HEK293 (cell line): ENCODE measurements at regions not wholly inside any gene's neighbourhood (a gene's known extent, or its start where the extent isn't known, plus 50 kb on each side); places are given as distances from the start of the nearest gene placed in this dataset.

Experiments
- CTCF ChIA-PET: fragments of 350-600 bp; formaldehyde crosslinking; extraction: SDS; loops from one replicate; lab custom pipeline; 2021; ENCODE audit warnings: antibody characterized with exemption; lab: Yijun Ruan, JAX
- POLR2A ChIA-PET: fragments of 300-600 bp; formaldehyde crosslinking; extraction: SDS; loops from one replicate; lab custom pipeline; 2020; ENCODE audit warnings: antibody characterized with exemption, inconsistent platforms; lab: Yijun Ruan, JAX
- H3K27ac ChIP-seq: fragments of 200-500 bp; sonication (Bioruptor generic); 2 replicates; pipeline ENCODE4 v1.5.1; 2014; ENCODE audit warnings: low read depth, low read length, control low read depth, inconsistent platforms; ENCODE audit errors: extremely low read depth
- H3K36me3 ChIP-seq, 2 experiments: fragments of 200-500 bp in 1 of 2; sonication (Bioruptor generic) in 1 of 2; 1 replicate in 1 of 2; 2 replicates in 1 of 2; pipeline ENCODE4 v1.5.1; 2014 to 2017; ENCODE audit warnings: inconsistent platforms in 2 of 2, low read length in 2 of 2; ENCODE audit not compliant: control insufficient read depth in 2 of 2, insufficient read depth in 1 of 2
- H3K4me1 ChIP-seq: fragments of 200-500 bp; sonication (Bioruptor generic); 2 replicates; pipeline ENCODE4 v1.5.1; 2014; ENCODE audit warnings: mild to moderate bottlenecking, low read length, inconsistent platforms; ENCODE audit not compliant: control insufficient read depth, insufficient read depth
- H3K4me3 ChIP-seq: 2 replicates; pipeline ENCODE4 v1.5.1; 2011; ENCODE audit warnings: low read depth, mild to moderate bottlenecking, control low read depth, low read length, moderate library complexity
- H3K9me3 ChIP-seq: fragments of 200-500 bp; sonication (Bioruptor generic); 2 replicates; pipeline ENCODE4 v1.5.1; 2014; ENCODE audit warnings: low read depth, low read length, inconsistent platforms; ENCODE audit not compliant: control insufficient read depth, insufficient read depth
- GFI1B ChIP-seq: fragments of 450-650 bp; formaldehyde crosslinking; IDR thresholded peaks from 2 replicates; pipeline ENCODE4 v1.5.1; 2016; ENCODE audit warnings: missing biosample characterization, missing genetic modification characterization
- PRDM1 ChIP-seq: fragments of 450-650 bp; formaldehyde crosslinking; IDR thresholded peaks from 2 replicates; pipeline ENCODE4; 2016; ENCODE audit warnings: missing biosample characterization, missing genetic modification characterization
- SP7 ChIP-seq: fragments of 450-650 bp; formaldehyde crosslinking; IDR thresholded peaks from 2 replicates; pipeline ENCODE4 v1.5.1; 2016; ENCODE audit warnings: missing biosample characterization, missing genetic modification characterization
- ZBTB48 ChIP-seq: fragments of 450-650 bp; formaldehyde crosslinking; IDR thresholded peaks from 2 replicates; pipeline ENCODE4 v1.5.1; 2016; ENCODE audit warnings: missing biosample characterization, missing genetic modification characterization
- ZIC2 ChIP-seq: fragments of 450-650 bp; formaldehyde crosslinking; IDR thresholded peaks from 2 replicates; pipeline ENCODE4 v1.5.1; 2016; ENCODE audit warnings: missing biosample characterization, missing genetic modification characterization
- ZNF175 ChIP-seq: fragments of 450-650 bp; formaldehyde crosslinking; IDR thresholded peaks from 2 replicates; pipeline ENCODE4 v1.5.1; 2016; ENCODE audit warnings: missing biosample characterization, missing genetic modification characterization
- ZNF433 ChIP-seq: fragments of 450-650 bp; formaldehyde crosslinking; IDR thresholded peaks from 2 replicates; pipeline ENCODE4 v1.5.1; 2016; ENCODE audit warnings: missing biosample characterization, missing genetic modification characterization, low read depth
- ZNF529 ChIP-seq: fragments of 450-650 bp; formaldehyde crosslinking; IDR thresholded peaks from 2 replicates; pipeline ENCODE4 v1.5.1; 2017; ENCODE audit warnings: missing genetic modification characterization, missing biosample characterization; ENCODE audit not compliant: insufficient replicate concordance
- ZNF596 ChIP-seq: fragments of 450-650 bp; IDR thresholded peaks from 2 replicates; pipeline ENCODE4 v1.5.0; 2018; ENCODE audit warnings: missing biosample characterization, mild to moderate bottlenecking, missing genetic modification characterization, moderate library complexity
- ZNF600 ChIP-seq: fragments of 450-650 bp; formaldehyde crosslinking; IDR thresholded peaks from 2 replicates; pipeline ENCODE4 v1.5.1; 2016; ENCODE audit warnings: missing biosample characterization, missing genetic modification characterization
- ZNF610 ChIP-seq: fragments of 450-650 bp; formaldehyde crosslinking; IDR thresholded peaks from 2 replicates; pipeline ENCODE4 v1.5.1; 2016; ENCODE audit warnings: missing biosample characterization, missing genetic modification characterization, borderline replicate concordance
- ZNF654 ChIP-seq: fragments of 450-650 bp; formaldehyde crosslinking; IDR thresholded peaks from 2 replicates; pipeline ENCODE4 v1.5.1; 2016; ENCODE audit warnings: low read depth, missing biosample characterization, missing genetic modification characterization
- ZNF658 ChIP-seq: fragments of 450-650 bp; formaldehyde crosslinking; IDR thresholded peaks from 2 replicates; pipeline ENCODE4; 2016; ENCODE audit warnings: missing biosample characterization, missing genetic modification characterization
- TF ChIP-seq, protein P1 (sequence below): fragments of 450-650 bp; formaldehyde crosslinking; IDR thresholded peaks from 2 replicates; pipeline ENCODE4 v1.5.1; 2016; ENCODE audit warnings: missing biosample characterization, missing genetic modification characterization, borderline replicate concordance
- TF ChIP-seq, protein P2 (sequence below): fragments of 450-650 bp; formaldehyde crosslinking; IDR thresholded peaks from 2 replicates; pipeline ENCODE4 v1.5.1; 2016; ENCODE audit warnings: missing biosample characterization, missing genetic modification characterization
- TF ChIP-seq, protein P3 (sequence below): fragments of 450-650 bp; formaldehyde crosslinking; IDR thresholded peaks from 2 replicates; pipeline ENCODE4 v1.5.1; 2016; ENCODE audit warnings: missing biosample characterization, missing genetic modification characterization, low read depth
- TF ChIP-seq, protein P4 (sequence below): fragments of 450-650 bp; formaldehyde crosslinking; IDR thresholded peaks from 2 replicates; pipeline ENCODE4 v1.5.1; 2016; ENCODE audit warnings: missing biosample characterization, missing genetic modification characterization

DNA sequence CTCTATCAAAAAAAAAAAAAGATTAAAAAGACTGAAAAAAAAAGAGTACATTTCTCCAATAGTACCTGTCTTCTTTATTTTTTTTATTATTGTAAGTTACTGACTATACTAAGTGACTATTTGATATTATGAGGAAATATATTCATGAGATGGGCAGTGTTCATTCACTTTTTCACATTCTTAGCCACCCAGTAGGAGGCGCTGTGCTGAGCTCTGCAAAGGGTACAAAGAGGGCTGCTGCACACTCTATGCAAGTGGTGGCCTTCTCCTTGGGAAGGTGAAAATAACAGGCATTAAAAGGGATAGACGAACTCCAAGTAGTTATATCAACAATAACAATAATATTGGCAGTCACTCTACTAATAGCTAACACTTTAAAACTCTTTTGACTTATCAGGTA, 1034.9 kb upstream of the FANCL start (continued):
- TF ChIP-seq, protein P1, sequence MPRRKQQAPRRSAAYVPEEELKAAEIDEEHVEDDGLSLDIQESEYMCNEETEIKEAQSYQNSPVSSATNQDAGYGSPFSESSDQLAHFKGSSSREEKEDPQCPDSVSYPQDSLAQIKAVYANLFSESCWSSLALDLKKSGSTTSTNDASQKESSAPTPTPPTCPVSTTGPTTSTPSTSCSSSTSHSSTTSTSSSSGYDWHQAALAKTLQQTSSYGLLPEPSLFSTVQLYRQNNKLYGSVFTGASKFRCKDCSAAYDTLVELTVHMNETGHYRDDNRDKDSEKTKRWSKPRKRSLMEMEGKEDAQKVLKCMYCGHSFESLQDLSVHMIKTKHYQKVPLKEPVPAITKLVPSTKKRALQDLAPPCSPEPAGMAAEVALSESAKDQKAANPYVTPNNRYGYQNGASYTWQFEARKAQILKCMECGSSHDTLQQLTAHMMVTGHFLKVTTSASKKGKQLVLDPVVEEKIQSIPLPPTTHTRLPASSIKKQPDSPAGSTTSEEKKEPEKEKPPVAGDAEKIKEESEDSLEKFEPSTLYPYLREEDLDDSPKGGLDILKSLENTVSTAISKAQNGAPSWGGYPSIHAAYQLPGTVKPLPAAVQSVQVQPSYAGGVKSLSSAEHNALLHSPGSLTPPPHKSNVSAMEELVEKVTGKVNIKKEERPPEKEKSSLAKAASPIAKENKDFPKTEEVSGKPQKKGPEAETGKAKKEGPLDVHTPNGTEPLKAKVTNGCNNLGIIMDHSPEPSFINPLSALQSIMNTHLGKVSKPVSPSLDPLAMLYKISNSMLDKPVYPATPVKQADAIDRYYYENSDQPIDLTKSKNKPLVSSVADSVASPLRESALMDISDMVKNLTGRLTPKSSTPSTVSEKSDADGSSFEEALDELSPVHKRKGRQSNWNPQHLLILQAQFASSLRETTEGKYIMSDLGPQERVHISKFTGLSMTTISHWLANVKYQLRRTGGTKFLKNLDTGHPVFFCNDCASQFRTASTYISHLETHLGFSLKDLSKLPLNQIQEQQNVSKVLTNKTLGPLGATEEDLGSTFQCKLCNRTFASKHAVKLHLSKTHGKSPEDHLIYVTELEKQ (tag by site-specific recombination), result no peak
- TF ChIP-seq, protein P2, sequence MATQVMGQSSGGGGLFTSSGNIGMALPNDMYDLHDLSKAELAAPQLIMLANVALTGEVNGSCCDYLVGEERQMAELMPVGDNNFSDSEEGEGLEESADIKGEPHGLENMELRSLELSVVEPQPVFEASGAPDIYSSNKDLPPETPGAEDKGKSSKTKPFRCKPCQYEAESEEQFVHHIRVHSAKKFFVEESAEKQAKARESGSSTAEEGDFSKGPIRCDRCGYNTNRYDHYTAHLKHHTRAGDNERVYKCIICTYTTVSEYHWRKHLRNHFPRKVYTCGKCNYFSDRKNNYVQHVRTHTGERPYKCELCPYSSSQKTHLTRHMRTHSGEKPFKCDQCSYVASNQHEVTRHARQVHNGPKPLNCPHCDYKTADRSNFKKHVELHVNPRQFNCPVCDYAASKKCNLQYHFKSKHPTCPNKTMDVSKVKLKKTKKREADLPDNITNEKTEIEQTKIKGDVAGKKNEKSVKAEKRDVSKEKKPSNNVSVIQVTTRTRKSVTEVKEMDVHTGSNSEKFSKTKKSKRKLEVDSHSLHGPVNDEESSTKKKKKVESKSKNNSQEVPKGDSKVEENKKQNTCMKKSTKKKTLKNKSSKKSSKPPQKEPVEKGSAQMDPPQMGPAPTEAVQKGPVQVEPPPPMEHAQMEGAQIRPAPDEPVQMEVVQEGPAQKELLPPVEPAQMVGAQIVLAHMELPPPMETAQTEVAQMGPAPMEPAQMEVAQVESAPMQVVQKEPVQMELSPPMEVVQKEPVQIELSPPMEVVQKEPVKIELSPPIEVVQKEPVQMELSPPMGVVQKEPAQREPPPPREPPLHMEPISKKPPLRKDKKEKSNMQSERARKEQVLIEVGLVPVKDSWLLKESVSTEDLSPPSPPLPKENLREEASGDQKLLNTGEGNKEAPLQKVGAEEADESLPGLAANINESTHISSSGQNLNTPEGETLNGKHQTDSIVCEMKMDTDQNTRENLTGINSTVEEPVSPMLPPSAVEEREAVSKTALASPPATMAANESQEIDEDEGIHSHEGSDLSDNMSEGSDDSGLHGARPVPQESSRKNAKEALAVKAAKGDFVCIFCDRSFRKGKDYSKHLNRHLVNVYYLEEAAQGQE, result no peak
- TF ChIP-seq ZNF433 (tag by site-specific recombination), result no peak
- TF ChIP-seq ZIC2 (tag by site-specific recombination), result no peak
- no peak for TF ChIP-seq ZNF175 (tag by site-specific recombination)
- no peak for TF ChIP-seq ZNF596 (tag by site-specific recombination)
- TF ChIP-seq GFI1B (tag by site-specific recombination), result no peak
- no peak for TF ChIP-seq ZNF610 (tag by site-specific recombination)

GRCh38 chr2:59266453-59266852, 1025.3 kb upstream of the FANCL start:
- H3K27ac ChIP-seq, result no peak overlapping the region
- H3K36me3 ChIP-seq, result no peaks in the 10 kb centered on the region
- CTCF ChIA-PET, result interaction anchor here (1.3 kb wide), 1 partner anchor 10 kb away, joined by 5 read pairs; no protein-coding TSS in a partner anchor
- TF ChIP-seq ZNF654 (tag by site-specific recombination) (no peak), ZNF600 (no peak), ZNF658 (tag by site-specific recombination) (no peak), SP7 (tag by site-specific recombination) (no peak), ZBTB48 (no peak), ZNF529 (tag by site-specific recombination) (no peak), PRDM1 (tag by site-specific recombination) (no peak)
- TF ChIP-seq, protein P3, sequence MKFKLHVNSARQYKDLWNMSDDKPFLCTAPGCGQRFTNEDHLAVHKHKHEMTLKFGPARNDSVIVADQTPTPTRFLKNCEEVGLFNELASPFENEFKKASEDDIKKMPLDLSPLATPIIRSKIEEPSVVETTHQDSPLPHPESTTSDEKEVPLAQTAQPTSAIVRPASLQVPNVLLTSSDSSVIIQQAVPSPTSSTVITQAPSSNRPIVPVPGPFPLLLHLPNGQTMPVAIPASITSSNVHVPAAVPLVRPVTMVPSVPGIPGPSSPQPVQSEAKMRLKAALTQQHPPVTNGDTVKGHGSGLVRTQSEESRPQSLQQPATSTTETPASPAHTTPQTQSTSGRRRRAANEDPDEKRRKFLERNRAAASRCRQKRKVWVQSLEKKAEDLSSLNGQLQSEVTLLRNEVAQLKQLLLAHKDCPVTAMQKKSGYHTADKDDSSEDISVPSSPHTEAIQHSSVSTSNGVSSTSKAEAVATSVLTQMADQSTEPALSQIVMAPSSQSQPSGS (tag by site-specific recombination), result no peak
- TF ChIP-seq, protein P4, sequence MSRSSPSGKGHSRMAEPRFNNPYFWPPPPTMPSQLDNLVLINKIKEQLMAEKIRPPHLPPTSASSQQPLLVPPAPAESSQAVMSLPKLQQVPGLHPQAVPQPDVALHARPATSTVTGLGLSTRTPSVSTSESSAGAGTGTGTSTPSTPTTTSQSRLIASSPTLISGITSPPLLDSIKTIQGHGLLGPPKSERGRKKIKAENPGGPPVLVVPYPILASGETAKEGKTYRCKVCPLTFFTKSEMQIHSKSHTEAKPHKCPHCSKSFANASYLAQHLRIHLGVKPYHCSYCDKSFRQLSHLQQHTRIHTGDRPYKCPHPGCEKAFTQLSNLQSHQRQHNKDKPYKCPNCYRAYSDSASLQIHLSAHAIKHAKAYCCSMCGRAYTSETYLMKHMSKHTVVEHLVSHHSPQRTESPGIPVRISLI (tag by site-specific recombination), result no peak
- no peak overlapping the region for H3K4me3 ChIP-seq
- no peaks in the 10 kb centered on the region for H3K4me1 ChIP-seq
- POLR2A ChIA-PET, result no interaction called here
- H3K9me3 ChIP-seq, result no peaks in the 10 kb centered on the region
